EH (cell line): ENCODE measurements at regions not wholly inside any gene's neighbourhood (a gene's known extent, or its start where the extent isn't known, plus 50 kb on each side); places are given as distances from the start of the nearest gene placed in this dataset.

Source experiments
- DNase-seq: peaks from one replicate; pipeline ENCODE4 v3.0.0-alpha.2; 2015; ENCODE audit warnings: low read depth

DNA sequence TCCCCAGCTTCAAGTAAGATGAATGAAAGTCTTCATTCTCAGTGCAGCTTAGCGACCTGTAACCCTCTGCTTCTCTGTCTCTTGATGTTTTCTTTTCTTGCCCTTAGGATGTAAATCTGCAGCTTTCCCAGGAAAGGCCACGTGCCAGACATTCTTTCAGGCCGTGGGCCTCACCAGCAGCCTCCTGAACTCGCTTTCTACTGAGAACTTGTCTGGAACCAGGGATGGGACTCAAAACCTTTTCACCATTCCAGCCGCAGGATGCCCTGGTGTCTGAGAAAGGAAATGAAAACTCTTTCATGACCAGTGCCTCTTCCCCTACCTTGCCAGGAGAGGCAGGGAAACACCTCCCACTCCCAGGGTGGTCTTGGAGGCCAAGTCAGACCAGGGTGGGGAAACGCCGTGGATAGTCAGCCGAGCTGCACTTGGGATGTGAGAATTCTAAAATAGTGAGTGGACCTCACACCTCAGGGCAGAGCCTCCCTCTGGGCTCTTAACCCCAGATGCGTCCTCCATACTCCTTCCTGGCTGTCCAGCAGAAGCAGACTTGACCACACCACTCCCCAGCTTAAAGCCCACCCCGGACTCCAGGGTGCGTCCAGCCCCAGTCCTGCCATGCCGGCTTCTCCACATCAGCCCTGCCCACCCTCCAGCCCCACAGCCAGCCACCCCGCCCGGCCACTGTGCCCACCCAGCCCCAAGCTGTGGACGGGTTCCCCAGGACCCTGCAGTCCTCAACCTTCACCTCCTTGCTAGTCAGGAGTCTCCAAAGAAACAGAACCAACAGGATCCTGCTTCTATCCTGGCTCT lies 115.5 kb downstream of the TWIST2 start:
- peak; percentile 87 for DNase-seq

DNA sequence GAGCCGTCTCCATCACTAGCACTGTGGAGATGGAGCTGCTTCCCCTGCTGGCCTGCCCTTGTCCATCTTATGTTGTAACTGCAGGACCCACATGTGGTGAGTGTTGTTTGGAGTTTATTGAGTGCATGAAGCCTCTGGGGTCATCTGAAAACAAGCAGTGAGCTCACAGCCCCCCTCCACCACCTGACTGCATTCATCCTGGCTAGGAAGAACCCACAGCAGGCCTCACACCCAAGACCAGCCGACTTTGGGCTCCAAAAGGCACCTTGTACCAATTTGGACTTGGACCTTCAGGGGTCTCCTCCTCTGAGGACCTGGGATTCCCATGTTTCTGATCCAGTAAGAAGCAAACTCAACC lies 116.1 kb downstream of the TWIST2 start:
- DNase-seq, result no peak

DNA sequence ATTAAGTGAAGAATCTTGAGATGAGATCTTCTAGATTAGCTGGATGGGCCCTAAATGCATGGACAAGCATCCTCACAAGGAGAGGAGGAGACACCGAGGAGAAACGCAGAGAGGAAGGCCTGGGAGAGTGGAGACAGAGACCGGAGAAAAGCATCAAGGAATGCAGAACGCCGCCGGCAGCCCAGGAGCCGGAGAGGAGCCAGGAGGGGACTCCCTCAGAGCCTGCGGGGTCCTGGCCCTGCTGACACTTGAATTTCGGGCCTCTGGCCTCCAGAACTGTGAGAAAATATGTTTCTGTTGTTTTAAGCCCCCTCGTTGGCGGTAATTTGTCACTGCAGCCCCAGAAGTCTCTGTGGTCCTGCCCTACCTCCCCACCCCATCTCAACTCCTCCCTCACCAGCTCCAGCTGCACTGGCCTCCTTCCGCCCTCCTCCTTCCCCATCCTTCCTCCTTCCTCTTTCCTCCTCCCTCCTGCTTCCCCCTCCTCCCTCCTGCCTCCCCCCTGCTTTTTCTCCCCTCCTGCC lies 116.7 kb downstream of the TWIST2 start:
- no peak for DNase-seq

DNA sequence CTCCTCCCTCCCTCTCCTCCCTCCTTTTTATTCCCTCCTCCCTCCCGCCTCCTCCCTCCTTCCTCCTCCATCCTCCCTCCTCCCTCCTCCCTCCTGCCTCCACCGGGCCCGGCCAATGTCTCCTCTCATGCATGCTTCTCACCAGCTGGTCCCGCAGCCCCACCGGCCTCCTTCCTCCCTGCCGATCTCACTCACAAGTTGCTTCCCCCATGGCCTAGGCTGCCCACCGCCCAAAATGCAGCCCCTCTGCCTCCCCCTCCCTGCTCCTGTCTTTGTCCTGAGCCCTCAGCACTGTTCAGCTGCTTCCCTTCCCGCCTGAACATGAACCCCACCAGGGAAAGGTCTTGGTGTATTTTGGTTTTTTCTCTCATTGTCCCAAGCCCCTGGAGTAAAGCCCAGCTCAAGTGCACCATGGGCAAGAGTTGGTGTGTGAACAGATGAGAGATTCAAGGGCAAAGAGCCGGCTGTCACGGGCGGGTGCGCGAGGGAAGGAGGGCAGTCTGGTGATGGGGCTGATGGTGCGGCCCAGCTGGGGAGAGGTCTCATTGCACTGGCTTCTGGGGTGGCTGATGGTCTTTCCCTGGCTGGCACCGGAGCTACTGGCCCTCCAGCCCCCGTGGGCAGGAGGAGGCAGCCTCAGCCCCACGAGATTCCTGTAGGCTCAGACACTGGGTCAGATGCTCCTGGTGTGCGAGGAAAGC lies 117.6 kb downstream of the TWIST2 start:
- no peak for DNase-seq

DNA sequence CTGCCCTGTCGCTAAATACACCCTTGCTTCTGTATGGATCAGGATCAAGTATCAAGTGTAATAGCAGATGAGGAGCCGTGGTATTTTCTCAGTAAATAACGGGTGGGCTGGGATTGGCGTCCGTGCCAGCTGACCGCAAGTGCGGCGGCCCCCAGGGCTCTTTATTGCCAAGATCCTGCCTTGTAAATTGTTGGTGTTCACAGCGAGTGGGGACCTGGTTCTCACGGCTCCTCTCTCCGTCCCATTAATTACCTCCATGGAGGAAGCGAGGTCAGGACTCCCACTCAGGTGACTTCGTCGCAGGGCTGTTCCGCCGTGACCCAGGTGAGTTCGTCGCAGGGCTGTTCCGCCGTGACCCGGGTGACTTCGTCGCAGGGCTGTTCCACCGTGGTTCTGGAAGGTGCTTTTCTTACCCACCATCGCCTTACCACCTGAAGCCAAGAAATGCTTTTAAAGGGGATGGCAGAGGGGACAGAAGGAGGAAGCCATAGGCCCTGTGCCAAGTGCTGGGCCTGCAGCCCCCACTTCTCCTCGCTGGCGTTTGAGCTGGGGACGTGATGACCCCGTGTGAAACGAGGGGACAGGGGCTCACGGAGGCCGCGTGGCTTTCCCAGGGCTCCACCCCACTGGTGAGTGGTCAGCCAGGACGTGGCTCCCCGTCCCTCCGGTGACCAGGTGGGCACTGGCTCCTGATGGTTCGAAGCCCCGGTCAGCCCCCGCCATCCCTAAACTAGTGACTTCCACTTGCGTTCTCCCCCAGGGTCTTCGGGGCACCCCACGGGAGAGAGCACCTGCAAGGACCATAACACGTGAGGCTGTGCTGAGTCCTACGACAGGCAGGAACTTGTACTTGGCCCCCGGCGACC lies 118.4 kb downstream of the TWIST2 start:
- no peak for DNase-seq

DNA sequence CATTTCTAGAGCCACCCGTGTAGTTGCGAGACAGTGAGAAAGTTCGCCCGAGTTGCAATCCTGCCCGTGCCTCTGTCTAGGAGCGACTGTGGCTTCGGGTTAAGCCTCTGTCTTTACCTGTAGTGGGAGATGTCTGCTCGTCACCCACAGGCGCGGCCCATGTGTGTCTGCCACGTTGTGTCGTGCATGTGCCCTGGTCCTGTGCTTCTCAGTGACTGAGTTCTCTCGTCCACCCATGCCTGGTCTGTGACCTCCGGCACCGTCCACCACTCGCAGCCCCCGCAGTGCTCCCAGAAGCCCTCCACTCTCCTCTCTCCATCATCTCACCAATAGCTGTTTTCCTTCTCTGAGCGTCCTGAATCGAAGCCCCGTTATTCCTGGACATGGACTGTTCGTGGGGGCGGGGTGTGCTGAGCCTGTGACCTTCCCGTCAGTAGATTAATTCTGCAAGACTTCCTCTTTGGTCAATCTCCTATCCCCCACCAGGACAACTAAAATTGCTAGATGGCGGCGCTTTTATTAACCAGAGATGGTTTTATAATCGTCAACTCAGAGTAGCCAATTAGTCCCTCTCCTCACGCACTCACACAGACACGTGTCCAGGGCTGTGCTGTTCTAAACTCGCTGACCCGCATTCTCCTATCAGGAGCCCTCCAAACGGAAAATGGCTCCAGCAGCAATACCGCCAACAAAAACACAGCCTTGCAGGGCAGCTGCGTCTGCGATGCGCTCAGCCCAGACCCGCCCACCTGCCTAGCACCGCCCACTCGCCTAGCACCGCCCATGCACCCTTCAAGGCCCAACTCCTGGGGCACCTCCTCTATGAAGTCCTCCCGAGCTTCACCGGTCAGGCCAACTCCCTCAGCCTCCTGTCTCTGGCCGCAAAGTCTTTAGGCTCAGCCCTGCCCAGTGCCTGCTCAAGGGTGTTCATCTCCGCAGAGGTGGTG lies 119.4 kb downstream of the TWIST2 start:
- no peak for DNase-seq

DNA sequence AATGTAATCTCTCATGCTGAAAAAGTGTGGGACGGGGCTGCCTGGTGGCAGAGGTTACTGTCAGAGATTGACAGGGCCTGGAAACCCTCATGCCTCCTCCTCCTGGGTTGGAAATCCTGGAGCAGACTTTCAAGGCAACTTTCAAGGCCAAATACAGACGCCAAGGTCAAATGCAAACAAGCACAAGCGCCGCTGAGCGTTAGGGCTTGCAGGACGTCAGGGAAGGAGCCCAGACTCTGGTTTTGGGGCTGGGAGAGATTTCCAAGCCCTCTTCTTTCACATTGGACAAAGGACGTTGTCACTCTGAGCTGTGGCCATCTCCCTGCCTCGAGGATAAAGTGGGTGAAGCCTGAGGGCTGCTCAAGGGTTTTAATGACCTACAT lies 120.1 kb downstream of the TWIST2 start:
- no peak for DNase-seq

DNA sequence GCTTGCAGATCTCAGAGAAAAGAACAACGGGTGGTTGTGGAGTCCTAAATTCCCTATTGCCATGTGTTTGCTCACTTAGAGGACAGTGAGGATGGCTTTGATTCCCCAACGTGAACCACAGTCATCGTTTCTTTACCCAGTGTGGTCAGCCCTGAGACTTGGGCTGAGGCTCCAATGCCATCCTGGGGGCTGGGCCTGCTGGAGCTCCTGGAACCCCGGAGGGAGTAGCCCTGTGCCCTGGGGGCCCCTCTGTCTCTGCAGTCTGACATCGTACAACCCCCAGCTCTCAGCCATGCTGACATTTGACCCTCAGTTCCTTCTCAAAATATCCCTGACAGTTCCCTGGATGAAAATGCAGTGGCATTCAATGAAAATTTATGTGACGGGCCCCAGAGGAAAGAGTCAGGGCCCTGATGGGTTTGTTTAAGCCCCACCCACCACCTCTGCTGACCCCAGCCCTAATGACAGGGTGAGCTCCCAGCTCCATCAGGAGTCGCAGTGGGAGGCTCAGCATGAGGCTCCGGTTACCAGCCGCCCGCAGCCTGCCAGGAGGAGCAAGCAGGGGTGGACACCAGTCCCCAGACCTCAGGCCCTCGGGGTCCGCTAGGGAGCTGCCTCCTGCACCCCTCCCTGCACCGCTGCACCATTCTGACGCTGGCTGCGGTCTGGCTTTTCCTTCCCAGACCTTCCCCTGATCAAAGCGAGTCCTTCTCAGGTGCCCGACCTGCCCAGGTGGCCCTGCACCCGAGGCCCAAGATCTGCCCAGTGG lies 120.9 kb downstream of the TWIST2 start:
- no peak for DNase-seq

DNA sequence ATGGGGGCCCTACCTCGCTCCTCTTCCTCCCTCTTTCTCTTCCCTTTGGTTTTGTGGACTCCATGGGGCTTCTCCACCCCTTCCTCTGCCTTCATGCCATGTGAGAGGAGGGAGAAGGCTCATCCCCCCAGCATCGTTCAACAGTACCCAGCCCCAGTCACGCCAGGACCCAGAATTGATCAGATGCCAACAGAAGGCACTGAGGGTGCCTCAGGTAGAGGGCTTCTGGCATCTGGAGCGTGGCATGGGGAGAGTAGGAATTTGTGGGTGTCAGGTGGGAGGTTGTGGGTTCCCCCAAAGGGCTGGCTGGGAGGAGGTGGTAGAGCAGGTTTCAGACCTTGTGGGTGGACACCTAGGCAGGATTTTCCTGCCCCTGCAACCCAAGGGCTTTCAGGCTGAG lies 122.0 kb downstream of the TWIST2 start:
- DNase-seq, result no peak

DNA sequence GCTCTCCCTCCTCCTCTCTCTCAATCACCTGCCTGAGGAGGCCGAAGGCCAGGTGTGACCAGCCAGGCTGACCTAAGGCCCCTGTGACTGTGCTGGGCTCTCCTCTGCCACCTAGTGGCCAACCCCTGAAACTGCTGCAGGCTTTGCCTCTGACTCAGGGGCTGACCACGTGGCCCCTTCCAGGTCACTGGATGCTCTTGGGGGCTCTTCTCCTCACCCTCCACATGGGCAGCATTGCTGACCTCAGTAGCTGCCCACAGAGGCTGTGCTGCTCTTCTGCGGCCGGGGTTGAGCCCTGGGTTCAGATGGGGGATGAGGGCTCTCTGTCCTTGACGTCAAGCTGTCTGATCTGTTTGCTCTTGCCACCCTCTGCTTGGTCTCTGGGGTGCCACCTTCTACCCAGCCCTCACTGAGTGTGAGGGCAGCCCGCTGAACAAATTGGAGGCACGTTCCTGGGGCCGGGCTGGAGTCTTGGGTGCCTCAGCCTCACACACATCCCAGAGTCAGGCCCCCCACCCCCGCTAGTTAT lies 122.7 kb downstream of the TWIST2 start:
- DNase-seq, result peak; percentile 74

DNA sequence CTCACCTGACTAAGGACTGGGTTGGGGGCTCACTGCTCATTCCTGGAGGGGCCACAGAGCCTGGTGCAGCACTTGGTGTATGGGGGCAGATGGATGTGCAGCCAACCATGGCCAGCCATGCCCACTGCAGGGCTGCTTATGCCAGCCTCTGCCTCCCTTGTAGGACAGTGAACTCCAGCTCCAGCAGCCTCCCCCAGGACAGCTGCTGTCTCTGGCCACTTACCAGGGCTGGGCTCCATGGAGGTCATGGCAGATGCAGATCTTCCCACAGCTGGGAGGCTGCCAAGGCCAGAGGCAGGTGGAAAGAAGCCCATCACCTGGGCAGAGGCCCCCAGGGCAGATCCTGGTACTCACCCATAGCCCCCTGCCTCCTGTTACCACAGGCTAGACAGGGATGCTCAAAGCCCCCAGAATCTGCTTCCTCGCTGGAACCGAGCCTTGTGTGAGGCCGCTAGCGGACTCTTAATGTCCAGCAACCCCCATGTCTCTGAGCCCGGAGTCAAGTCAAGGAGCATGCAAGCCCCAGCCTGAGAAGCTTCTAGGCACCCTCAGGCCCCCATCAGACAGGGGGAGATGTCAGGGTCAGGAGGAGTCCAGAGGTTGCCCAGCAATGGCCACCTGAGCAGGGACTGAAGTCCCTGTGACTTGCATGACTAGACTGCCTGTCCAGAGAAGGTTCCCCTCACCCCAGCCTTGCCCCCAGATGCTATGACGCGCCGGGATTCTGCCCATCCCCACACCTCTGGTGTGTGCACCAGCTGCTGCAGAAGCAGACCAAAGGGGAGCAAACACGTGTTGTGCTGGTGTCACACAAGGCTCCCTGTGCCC lies 123.6 kb downstream of the TWIST2 start:
- DNase-seq, result no peak

DNA sequence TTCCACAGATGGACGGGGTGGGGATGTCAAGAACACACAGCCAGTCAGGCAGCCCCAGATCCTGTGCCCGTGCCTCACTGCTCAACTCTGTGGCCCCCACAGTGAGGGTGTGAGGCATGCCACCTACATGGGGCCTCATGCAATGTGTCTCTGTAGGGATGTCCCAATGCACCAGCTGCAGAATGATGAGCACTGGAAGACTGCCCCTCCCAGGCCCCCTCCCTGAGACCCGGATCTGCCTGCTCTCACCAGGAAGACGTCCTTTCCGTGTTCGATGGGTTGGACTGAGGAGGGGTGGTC lies 124.2 kb downstream of the TWIST2 start:
- no peak for DNase-seq

DNA sequence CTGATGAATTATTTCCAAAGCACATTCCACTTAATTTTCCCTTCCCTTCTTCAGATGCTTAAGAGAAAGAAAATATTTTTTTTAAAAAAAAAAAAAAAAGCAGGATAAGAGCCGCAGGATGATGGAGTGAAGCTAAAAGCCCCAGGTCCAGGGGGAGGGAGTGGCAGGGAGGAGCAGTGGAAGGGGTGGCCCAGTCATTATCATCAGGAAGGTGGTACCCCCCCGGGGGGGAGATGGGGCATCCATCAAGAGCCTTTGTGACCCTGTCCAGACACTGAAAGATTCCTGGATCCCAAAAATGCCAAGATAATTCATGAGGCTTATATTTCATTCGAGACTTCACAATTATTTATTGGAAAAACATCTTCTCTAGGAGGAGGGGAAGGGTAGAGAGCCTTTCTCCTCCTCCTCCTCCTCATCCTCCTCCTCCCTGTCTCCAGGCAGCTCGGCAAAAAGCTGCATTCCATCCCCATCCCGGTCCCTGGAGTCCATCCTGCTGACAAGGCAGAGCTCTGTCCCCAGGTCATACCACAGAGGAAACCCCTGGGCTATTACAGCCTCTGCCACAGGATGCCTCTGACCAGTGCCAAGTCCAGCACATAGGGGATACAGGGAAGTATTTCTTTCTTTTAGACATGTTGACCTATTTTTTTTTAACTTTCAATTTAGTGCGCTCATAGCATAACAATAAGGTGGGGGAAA lies 125.3 kb downstream of the TWIST2 start:
- peak; percentile 84 for DNase-seq

DNA sequence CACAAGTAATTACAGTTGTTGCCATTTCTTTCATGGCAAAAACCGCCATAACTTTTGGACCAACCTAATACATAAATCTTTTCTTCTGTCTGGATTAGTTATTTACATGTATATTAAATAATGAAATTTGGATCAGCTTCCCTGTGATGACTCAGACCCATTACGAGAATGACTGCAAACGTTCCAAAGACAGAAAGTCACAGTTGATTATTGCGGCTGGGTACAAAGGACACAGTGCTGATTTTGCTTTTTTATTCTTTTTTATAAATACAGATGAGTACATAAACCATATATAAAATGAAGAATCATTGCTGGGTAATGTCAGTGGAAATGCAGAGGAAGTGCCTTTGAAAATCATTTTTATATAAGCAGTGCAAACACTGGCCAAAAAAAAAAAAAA lies 126.2 kb downstream of the TWIST2 start:
- DNase-seq, result peak; percentile 78

DNA sequence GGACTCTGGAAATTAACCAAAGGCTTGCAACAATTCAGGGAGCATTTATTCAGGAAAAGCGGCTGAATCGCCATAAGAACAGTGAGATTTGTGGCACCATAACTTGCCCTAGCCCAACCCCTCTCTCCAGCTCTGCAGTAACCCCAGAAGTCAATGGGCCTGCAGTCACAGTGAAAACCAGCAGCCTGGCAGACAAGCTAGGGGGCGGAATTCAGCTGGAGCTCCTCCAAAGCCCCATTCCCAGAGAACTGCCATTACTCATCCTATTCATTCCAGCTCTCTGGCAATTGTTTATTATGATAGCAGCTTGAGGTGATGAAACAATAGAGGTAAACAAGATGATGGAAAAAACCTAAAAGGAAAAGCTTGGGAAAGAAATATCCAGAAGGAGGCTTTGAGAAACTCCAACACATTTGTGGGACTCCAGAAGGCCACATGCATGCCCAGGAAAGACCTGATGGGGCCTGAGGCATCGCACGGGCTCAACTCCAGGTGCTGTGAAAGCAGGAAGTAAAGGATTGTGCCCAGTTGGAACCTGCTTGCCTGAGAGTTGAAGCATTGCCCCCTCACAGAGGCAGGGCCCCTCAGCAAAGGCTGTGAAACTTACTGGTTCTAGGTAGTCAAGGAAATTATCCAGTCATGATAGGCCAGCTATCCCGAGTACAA lies 126.7 kb downstream of the TWIST2 start:
- DNase-seq, result peak; percentile 96

DNA sequence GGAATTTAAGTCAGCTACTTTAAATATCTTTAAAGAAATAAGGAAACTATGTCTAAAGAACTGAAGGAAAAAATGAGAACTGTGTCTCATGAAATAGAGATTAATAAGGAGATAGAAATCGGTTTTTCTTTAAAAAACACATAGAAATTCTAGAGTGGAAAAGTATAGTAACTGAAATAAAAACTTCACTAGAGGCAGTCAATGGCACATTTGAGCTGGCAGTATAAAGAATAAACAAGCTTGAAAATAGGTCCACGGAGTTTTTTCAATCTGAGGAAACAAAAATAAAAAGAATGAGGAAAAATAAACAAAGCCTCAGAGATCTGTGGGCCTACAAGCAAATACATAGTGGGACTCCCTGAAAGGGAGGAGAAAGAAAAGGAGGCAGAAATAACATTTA lies 127.5 kb downstream of the TWIST2 start:
- DNase-seq, result no peak

DNA sequence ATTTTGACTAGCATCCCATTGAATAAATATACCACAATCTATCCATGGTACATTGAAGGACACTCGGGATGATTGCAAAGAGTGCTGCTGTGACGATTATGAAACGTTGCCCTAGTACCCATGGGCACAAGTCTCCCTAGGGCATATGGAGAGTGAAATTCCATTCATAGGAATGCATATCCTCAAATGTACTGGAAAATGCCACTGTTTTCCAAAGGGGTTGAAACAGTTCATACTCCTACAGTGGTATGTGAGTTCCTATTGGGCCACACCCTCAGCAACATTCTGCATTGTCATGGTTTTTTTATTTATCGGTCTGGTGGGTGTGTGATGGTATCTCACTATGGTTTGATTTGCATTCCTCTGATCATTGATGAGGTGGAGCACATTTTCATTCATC lies 130.6 kb downstream of the TWIST2 start:
- peak; percentile 51 for DNase-seq

DNA sequence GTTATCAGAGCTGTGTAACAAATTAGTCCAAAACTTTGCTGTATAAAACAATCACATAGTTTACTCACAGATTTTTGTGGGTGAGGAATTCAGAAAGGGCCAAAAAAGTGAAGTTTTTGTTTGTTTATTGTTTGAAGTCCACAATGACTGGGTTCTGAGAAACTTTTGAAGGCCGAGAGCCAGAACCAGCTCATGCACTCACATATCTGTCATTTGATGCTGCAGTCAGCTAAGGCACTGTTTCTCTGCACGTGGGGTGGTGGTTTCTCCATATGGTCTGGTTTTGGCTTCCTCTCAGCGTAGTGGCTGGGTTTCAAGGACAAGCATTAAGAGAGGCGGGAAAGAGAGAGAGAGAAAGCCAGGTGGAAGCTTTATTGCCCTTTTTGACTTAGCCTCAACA lies 131.8 kb downstream of the TWIST2 start:
- DNase-seq, result peak; percentile 15
